ENCODE measurements at regions not wholly inside any gene's neighbourhood (a gene's known extent, or its start where the extent isn't known, plus 50 kb on each side); places are given as distances from the start of the nearest gene placed in this dataset.

- TF ChIP-seq CTCF (IDR thresholded peaks at IDR 0.05): no peak
- no peak for TF ChIP-seq POLR2A (IDR thresholded peaks at IDR 0.05)
Measured at GRCh38 chr7:46163246-46163645, 242.2 kb upstream of the IGFBP3 start.
